ENCODE measurements at regions not wholly inside any gene's neighbourhood (a gene's known extent, or its start where the extent isn't known, plus 50 kb on each side); places are given as distances from the start of the nearest gene placed in this dataset.

DNA sequence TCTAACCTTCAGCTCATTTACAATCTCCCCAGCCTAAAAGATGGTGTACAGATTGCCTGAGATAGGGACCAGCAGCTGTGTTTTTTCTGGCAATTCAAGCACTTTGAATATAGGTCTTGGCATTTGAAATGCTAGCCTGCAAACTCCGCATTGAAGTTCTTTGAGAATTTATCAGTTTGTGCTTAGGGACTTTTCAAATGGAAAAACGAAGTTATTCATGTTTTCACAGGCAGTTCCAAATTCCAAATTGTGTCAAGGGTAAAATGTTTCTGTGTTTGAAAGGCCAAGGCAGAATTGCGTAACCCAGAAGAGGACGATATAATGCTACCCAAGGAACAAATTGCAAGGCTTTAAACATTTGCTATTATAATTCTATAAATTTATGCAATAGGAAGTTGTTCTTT, 168.9 kb upstream of the RASSF8 start:
- TF ChIP-seq YY1 (IDR thresholded peaks at IDR 0.05) = no peak
- TF ChIP-seq HNF4A (conservative IDR thresholded peaks at IDR 0.05) = peak; percentile 30 to 68
- TF ChIP-seq EGR1 (IDR thresholded peaks at IDR 0.05; ENCODE audit: low read depth in 2 of 2) = no peak
- no peak for TF ChIP-seq REST (IDR thresholded peaks at IDR 0.05)
- TF ChIP-seq, protein P1, sequence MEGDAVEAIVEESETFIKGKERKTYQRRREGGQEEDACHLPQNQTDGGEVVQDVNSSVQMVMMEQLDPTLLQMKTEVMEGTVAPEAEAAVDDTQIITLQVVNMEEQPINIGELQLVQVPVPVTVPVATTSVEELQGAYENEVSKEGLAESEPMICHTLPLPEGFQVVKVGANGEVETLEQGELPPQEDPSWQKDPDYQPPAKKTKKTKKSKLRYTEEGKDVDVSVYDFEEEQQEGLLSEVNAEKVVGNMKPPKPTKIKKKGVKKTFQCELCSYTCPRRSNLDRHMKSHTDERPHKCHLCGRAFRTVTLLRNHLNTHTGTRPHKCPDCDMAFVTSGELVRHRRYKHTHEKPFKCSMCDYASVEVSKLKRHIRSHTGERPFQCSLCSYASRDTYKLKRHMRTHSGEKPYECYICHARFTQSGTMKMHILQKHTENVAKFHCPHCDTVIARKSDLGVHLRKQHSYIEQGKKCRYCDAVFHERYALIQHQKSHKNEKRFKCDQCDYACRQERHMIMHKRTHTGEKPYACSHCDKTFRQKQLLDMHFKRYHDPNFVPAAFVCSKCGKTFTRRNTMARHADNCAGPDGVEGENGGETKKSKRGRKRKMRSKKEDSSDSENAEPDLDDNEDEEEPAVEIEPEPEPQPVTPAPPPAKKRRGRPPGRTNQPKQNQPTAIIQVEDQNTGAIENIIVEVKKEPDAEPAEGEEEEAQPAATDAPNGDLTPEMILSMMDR (IDR thresholded peaks at IDR 0.05; ENCODE audit: low read depth, low read length, missing input control) = no peak
- no peak for TF ChIP-seq JUND (IDR thresholded peaks at IDR 0.05)
- no peak for TF ChIP-seq GABPA (IDR thresholded peaks at IDR 0.05 in 1 of 2, conservative IDR thresholded peaks at IDR 0.05 in 1 of 2)
- TF ChIP-seq, protein P2, sequence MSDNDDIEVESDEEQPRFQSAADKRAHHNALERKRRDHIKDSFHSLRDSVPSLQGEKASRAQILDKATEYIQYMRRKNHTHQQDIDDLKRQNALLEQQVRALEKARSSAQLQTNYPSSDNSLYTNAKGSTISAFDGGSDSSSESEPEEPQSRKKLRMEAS (IDR thresholded peaks at IDR 0.05) = no peak

Measured in liver (tissue), 3 donors.